KG1 (cell line): ENCODE measurements at regions not wholly inside any gene's neighbourhood (a gene's known extent, or its start where the extent isn't known, plus 50 kb on each side); places are given as distances from the start of the nearest gene placed in this dataset.

ENCODE experiments used
- DNase-seq: peaks from one replicate; lab custom pipeline; 2025; lab: John Stamatoyannopoulos, UW

GRCh38 chr11:112822478-112823274, 138.5 kb upstream of the NCAM1 start:
- no peak for DNase-seq

GRCh38 chr11:112826026-112826425, 135.2 kb upstream of the NCAM1 start:
- no peak for DNase-seq

DNA sequence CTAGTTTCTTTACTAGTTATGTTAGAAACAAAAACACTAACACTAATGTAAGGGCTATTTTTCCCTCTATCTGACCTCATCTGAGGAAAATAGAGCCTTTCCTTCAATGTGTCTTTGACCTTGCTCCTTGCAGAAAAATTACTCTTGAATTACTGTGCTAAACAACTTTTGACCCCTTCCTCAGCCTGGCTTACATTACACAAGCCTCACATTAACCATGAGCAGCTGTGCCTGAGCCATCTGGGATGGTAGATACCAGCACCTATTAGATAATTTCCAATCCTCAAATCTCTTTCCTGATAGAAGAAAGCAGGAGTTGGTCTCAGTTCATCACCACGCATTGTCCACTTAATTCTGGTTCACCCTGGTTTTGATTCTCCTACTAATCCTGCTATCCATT, 134.4 kb upstream of the NCAM1 start:
- no peak for DNase-seq

DNA sequence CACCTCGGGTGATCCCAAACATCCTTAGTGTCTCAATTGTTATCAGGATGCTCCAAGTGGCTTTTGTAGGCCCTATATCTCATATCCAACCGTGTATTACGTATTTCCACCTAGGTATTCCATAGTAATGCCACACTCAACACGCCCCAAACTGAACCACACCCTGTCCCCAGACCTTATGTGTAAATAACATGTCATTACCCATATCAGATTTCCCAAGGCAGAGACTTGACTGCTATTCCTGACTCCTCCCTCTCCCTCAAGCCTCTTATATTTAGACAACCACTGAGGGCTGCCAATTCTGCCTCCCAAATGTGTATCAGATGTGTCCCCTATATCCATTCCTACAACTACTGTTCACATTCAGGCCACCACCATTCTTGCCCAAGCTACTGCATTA, 132.8 kb upstream of the NCAM1 start:
- DNase-seq, result no peak

GRCh38 chr11:112829971-112830654, 131.1 kb upstream of the NCAM1 start:
- DNase-seq, result no peak

DNA sequence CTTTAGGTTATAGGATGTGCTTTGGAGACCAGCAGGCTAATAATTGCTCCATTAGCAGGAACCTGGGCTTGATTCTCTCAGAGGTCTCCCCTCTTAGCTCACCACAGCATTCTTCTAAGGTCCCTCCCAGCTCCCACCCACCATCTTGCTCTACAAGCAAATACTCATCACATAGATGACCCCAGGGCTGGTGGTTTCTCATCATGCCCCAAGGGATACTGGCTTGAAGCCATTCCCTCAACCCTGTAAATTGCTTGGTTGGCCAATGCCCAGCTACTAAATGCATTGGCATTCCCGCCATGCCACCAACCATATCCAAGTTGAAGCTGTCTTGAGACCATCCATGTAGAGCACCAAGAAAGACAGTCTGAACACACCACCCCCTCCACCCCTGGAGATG, 130.2 kb upstream of the NCAM1 start:
- DNase-seq, result no peak

DNA sequence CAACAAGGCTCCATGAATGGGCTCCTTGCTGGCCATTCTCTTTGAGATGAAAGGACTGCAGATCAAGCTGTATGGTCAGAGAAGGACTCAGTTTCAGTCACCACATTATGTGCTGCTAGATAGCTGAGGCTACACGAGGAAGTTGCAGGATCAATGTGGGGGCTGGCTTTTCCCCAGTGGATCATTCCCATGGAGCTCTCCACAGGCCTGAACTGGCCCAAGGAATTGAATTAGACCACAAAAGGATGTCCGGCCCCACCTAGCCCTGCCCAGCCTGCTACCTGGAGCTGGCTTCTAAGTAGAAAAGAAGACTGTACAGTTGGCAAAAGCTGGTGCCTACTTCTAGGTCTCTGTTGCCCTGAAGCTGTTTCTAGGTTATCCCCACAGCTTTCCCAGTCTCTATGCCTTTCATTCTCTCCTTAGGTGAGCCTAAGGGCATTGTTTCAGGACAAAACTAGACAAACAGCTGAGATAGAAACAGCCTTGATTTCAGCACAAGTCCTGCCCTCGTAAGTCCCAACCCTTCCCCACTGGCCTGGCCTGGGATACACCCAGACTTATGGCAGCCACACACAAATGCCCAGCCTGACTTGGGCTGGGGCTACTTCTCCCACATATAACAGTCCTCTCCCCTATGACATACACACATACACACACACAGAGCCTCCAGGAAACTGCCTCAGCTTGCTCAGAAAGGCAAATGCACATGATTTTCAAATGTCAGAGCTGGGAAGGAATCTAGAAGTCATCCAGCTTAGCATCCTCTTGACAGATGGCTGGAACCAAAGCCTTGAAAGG, 129.1 kb upstream of the NCAM1 start:
- DNase-seq, result no peak

DNA sequence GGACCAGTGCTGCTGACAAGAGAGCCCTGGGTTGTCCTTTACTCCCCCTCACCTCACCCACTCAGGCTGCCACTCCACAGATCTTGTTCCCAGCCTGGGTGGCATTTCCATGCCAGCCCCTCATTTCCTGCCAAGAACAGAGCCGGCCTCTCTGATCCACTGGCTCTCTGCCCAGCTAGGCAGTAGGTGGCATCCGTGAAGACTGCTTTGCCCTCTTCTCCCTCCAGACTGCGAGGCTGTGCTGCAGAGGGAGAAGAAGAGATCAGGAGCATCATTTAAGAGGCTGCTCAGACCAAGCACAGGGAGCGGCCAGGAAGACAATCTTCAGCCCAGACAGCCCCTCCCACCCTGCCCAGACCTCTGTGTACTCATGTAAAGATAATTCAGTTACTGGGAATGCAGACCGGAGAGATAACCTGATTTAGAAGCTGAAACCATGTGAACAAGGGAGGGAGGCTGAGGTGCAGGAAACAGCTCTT, 126.9 kb upstream of the NCAM1 start:
- no peak for DNase-seq

- DNase-seq, result no peak
Observed at GRCh38 chr11:112835591-112836255, 125.5 kb upstream of the NCAM1 start.

DNA sequence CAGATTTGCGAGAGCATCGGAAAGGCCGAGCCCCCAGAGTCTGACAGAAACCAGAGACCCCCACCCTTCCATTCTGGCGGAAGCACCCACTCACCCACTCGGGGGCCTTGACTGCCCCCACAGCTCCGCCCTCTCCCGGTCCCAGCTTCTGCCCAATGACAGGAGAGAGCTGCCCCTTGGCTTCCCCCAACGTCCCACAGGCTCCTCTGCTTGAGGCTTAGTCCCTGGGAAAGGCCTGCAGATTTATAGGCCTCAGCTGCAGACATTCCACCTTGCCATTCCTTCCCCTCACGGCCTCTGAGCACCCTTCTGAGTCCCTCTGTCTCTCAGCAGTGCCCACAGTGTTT, 125.0 kb upstream of the NCAM1 start:
- no peak for DNase-seq

DNA sequence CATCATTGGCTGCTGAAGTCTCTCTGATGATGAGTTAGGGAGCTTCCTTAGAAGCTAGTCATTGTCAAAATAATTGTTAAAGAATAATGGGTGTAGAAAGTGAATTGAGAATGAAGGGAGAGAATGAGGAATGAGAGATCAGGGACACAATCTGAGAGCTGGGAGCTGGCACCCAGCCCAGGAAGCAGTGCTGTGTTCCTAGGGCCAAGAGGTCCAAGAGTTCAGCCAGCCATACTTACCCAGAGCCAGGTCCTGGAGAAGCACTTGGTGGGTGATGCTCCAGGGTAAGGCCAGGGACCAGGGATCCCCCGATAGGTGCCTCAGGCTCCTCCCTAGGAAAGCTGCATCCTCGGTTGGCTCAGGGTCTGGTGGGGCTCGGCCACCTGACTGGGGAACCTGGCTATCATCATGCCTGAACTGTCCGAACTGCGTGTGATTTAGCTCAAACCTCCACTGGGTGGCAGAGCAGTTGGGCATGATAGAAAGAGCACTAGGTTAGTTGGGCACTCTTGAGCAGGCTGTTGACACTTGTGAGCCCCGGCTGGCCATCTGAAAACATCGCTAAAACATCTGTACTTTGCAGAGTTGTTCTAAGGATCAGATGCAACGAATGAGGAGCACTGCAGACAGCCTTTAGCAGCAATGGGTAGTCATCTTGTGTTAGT, 123.9 kb upstream of the NCAM1 start:
- DNase-seq, result no peak

- DNase-seq, result no peak
Observed at GRCh38 chr11:112839051-112839450, 122.2 kb upstream of the NCAM1 start.

DNA sequence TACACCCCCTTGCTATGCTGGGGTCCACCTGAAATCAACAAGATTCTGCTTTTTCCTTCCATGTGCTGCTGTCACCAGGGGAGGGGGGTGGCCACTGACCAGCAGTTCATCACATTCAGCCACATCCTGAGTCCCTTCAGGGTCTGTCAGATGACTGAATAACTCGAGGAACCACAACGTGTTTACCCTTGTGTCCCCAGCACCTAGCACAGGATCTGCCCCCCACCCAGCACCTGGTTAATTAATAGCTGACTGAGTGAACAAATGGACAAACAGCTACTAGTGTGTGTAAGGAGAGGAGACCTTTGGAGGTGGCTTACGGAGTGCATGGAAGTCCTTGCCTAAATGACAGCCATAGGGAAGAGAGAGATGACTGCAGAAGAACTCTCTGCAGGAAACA, 119.5 kb upstream of the NCAM1 start:
- no peak for DNase-seq

DNA sequence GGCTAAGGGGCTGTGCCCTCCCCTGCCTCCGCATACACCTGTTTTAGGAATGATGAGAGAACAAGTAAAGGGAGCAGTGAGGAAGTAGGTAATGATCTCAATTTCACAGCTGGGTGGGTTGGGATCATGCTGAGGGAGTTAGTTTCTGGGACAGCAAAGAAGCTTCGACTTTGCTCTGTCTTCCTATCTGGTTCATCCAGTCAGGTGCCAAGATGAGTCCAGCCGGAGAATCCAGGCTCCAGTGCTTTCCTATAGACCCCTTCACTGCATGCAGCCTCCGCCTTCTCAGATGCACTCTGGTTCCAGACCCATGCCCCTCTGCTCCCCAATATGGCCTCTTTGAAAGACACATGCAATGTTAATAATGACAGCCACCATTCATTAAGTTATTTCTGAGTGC, 119.1 kb upstream of the NCAM1 start:
- no peak for DNase-seq

- DNase-seq, result no peak
Observed at GRCh38 chr11:112844517-112844916, 116.7 kb upstream of the NCAM1 start.

DNA sequence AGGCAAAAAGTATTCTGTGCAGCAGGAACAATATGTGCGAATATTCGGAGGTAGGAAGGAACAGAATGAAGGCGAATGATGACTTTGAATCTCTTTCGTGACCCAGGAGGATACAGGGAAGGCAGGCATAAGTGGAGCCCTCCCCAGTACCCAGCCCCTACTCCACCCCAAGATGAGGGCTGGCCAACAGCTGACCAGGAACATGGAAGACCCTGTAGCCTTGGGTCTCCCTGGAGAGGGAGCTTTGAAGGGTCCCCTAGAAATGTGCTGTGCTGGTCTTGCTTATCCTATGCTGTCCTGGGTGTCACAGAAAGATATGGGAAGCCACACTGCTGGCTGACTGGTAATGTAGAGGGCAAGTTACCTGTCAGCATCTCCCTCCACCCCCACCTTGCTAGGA, 113.7 kb upstream of the NCAM1 start:
- DNase-seq, result no peak

DNA sequence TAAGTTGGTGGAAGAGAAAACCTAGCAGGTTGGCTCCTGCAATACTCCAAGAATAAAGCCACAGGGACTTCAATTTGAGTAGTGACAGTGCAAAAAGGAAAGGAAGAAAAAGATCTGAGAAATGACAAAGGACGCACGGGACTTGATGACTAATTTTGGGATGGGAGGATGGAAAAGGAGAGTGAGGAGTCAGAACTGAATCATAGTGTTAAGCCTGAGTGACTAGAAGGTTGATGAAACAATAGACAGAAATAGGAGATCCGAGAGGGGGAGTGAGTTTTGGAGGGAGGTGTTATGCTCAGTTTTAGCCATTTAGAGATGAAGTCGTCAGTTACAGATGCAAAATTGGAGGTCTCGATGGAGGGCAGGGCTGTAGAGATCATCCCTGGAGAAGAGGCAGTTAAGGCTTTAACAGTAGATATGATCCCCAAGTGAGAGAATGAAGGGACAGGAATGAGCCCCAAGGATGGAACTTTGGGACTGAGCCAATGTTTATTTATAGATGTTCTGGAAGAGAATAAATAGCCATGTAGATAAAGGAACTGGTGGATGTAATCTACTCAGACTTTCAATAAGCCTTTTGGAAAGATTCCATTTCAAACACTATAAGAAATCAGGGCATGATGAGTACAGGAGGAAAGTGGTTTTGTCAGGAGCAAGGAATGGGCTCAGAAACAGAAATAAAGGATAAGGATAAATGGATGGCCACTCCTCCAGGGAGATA, 108.9 kb upstream of the NCAM1 start:
- DNase-seq, result no peak

- DNase-seq, result no peak
Observed at GRCh38 chr11:112856133-112856532, 105.1 kb upstream of the NCAM1 start.

DNA sequence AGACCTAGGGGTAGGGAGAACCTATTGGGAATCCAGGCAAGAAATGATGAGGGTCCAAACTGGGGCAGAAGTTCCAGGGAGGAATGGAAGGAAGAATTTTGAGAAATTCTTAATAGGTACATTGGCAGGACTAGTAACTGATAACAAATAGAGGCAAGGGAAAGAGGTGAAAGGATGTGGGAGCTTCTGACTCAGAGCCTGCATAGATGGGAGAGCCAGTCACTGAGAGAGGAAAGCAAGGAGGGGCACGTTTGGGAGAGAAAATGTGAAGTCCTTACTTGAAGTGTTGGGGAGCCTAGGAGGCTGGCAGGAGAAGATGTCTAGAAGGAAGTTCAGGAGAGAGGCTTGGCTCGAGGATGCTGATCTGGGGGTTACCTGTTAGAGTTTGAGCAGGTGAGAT, 104.6 kb upstream of the NCAM1 start:
- no peak for DNase-seq

- no peak for DNase-seq
Observed at GRCh38 chr11:112858289-112859023, 102.8 kb upstream of the NCAM1 start.
